Mesendoderm (in vitro differentiated cells): ENCODE measurements at regions not wholly inside any gene's neighbourhood (a gene's known extent, or its start where the extent isn't known, plus 50 kb on each side); places are given as distances from the start of the nearest gene placed in this dataset.

Experiments
- DNase-seq: peaks from one replicate; pipeline ENCODE4 v3.0.0; 2013
- H2AK5ac ChIP-seq: 2 replicates; pipeline ENCODE4 v1.6.1; 2013; ENCODE audit warnings: low read length, inconsistent platforms
- H2BK120ac ChIP-seq: 2 replicates; pipeline ENCODE4 v1.6.1; 2013; ENCODE audit warnings: low read depth, mild to moderate bottlenecking, low read length, moderate library complexity, mixed read lengths
- H2BK15ac ChIP-seq: replicated peaks from 2 replicates; pipeline ENCODE4 v1.6.1; 2013; ENCODE audit warnings: low read depth, mild to moderate bottlenecking, moderate library complexity
- H2BK5ac ChIP-seq: 2 replicates; pipeline ENCODE4 v1.6.1; 2013; ENCODE audit warnings: low read length, inconsistent platforms
- H3K18ac ChIP-seq: 2 replicates; pipeline ENCODE4 v1.6.1; 2013; ENCODE audit warnings: mild to moderate bottlenecking, low read length, mixed read lengths
- H3K23ac ChIP-seq: one replicate; pipeline ENCODE4 v1.6.1; 2013; ENCODE audit warnings: low read length
- H3K27ac ChIP-seq: 2 replicates; pipeline ENCODE4 v1.5.1; 2013; ENCODE audit warnings: low read depth, mild to moderate bottlenecking, inconsistent platforms, low read length, moderate library complexity
- H3K27me3 ChIP-seq: 2 replicates; pipeline ENCODE4 v1.6.1; 2013; ENCODE audit warnings: low read length, control low read depth, mild to moderate bottlenecking, inconsistent platforms; ENCODE audit not compliant: insufficient read depth, poor library complexity
- H3K36me3 ChIP-seq: 2 replicates; pipeline ENCODE4 v1.6.1; 2013; ENCODE audit warnings: low read length, inconsistent platforms; ENCODE audit not compliant: control insufficient read depth, insufficient read depth
- H3K4ac ChIP-seq: one replicate; pipeline ENCODE4 v1.6.1; 2013; ENCODE audit warnings: low read depth, mild to moderate bottlenecking, low read length, moderate library complexity
- H3K4me1 ChIP-seq: 2 replicates; pipeline ENCODE4 v1.6.1; 2013; ENCODE audit warnings: low read depth, low read length, inconsistent platforms; ENCODE audit not compliant: control insufficient read depth
- H3K4me2 ChIP-seq: 2 replicates; pipeline ENCODE4 v1.6.1; 2013; ENCODE audit warnings: low read length
- H3K4me3 ChIP-seq: 2 replicates; pipeline ENCODE4 v1.5.1; 2013; ENCODE audit warnings: mild to moderate bottlenecking, low read length
- H3K56ac ChIP-seq: one replicate; pipeline ENCODE4 v1.6.1; 2013; ENCODE audit warnings: low read length
- H3K79me1 ChIP-seq: 2 replicates; pipeline ENCODE4 v1.6.1; 2013; ENCODE audit warnings: low read length, inconsistent platforms
- H3K79me2 ChIP-seq: 2 replicates; pipeline ENCODE4 v1.6.1; 2013; ENCODE audit warnings: mild to moderate bottlenecking, low read length; ENCODE audit not compliant: control insufficient read depth, insufficient read depth
- H3K9ac ChIP-seq: 2 replicates; pipeline ENCODE4 v1.6.1; 2013; ENCODE audit warnings: low read length, inconsistent platforms
- H4K5ac ChIP-seq: one replicate; pipeline ENCODE4 v1.6.1; 2013; ENCODE audit warnings: low read length
- H4K8ac ChIP-seq: one replicate; pipeline ENCODE4 v1.6.1; 2013; ENCODE audit warnings: low read depth, mild to moderate bottlenecking, control low read depth, low read length, moderate library complexity
- WGBS: extraction: QIAGEN DNeasy Blood & Tissue Kit; methylation state at CpG from one replicate; pipeline ENCODE4 v1.1.7; 2013; ENCODE audit warnings: low lambda C conversion rate, missing lambda C conversion rate; ENCODE audit not compliant: insufficient coverage; ENCODE audit errors: extremely low coverage; 5-methylcytosine and 5-hydroxymethylcytosine counted together

DNA sequence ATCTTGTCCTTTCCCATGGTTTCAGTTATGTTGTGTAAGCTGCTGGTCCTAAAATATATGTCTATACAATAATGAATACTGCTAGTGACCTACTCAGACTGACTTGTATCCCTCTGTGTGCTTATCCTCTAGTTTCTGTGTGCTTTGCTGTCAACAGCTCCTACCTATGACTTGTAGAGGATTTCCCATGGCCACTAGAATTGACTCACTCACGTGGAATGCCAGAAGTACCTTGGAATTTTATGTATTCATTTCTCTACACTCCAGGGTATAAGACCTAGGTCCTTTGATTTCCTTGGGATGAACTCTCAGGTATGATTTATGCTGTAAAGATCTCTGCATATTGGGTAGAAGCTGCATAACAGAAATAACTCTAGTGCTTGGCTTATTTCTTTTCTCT lies 279.9 kb upstream of the SLIT2 start:
- H3K4me1 ChIP-seq = no peaks in the 10 kb centered on the region
- H3K4me3 ChIP-seq = no peak overlapping the region
- no peak overlapping the region for H3K23ac ChIP-seq
- no peak overlapping the region for H2BK5ac ChIP-seq
- no peak overlapping the region for H3K4me2 ChIP-seq
- H3K79me2 ChIP-seq = no peaks in the 10 kb centered on the region
- no peak overlapping the region for H2BK120ac ChIP-seq
- no peak overlapping the region for H2BK15ac ChIP-seq
- H3K18ac ChIP-seq = no peak overlapping the region
- no peak overlapping the region for H3K27ac ChIP-seq
- no CpG with 5 or more reads among the region's 1 CpG for WGBS
- H3K4ac ChIP-seq = no peak overlapping the region
- peak; percentile 71 for DNase-seq
- no peak overlapping the region for H4K8ac ChIP-seq
- H4K5ac ChIP-seq = no peak overlapping the region
- no peak overlapping the region for H2AK5ac ChIP-seq
- H3K9ac ChIP-seq = no peak overlapping the region
- H3K56ac ChIP-seq = no peak overlapping the region
- H3K79me1 ChIP-seq = no peaks in the 10 kb centered on the region
- H3K27me3 ChIP-seq = no peaks in the 10 kb centered on the region
- no peaks in the 10 kb centered on the region for H3K36me3 ChIP-seq

GRCh38 chr4:19969492-19969891 lies 282.2 kb upstream of the SLIT2 start:
- no peak overlapping the region for H3K4me2 ChIP-seq
- no peak overlapping the region for H4K5ac ChIP-seq
- H3K27ac ChIP-seq = no peak overlapping the region
- no peak overlapping the region for H3K23ac ChIP-seq
- H3K4me1 ChIP-seq = no peaks in the 10 kb centered on the region
- H4K8ac ChIP-seq = no peak overlapping the region
- no peak overlapping the region for H2BK15ac ChIP-seq
- H3K4me3 ChIP-seq = no peak overlapping the region
- DNase-seq = peak; percentile 30
- no CpG with 5 or more reads among the region's 2 CpGs for WGBS
- no peaks in the 10 kb centered on the region for H3K79me2 ChIP-seq
- H3K4ac ChIP-seq = no peak overlapping the region
- H3K18ac ChIP-seq = no peak overlapping the region
- no peaks in the 10 kb centered on the region for H3K79me1 ChIP-seq
- H2AK5ac ChIP-seq = no peak overlapping the region
- no peaks in the 10 kb centered on the region for H3K27me3 ChIP-seq
- H2BK120ac ChIP-seq = no peak overlapping the region
- H3K9ac ChIP-seq = no peak overlapping the region
- no peaks in the 10 kb centered on the region for H3K36me3 ChIP-seq
- H3K56ac ChIP-seq = no peak overlapping the region
- H2BK5ac ChIP-seq = no peak overlapping the region

GRCh38 chr4:19961091-19961490 lies 290.6 kb upstream of the SLIT2 start:
- H2BK5ac ChIP-seq = no peak overlapping the region
- H4K8ac ChIP-seq = no peak overlapping the region
- no peak overlapping the region for H3K4ac ChIP-seq
- no peaks in the 10 kb centered on the region for H3K4me1 ChIP-seq
- DNase-seq = no peak
- no peaks in the 10 kb centered on the region for H3K79me1 ChIP-seq
- no peak overlapping the region for H3K27ac ChIP-seq
- H3K79me2 ChIP-seq = no peaks in the 10 kb centered on the region
- H2BK120ac ChIP-seq = no peak overlapping the region
- H3K56ac ChIP-seq = no peak overlapping the region
- H3K18ac ChIP-seq = no peak overlapping the region
- H3K23ac ChIP-seq = no peak overlapping the region
- H2AK5ac ChIP-seq = no peak overlapping the region
- H4K5ac ChIP-seq = no peak overlapping the region
- no peak overlapping the region for H3K4me3 ChIP-seq
- WGBS = no CpG with 5 or more reads among the region's 1 CpG
- no peaks in the 10 kb centered on the region for H3K27me3 ChIP-seq
- H2BK15ac ChIP-seq = no peak overlapping the region
- no peaks in the 10 kb centered on the region for H3K36me3 ChIP-seq
- no peak overlapping the region for H3K9ac ChIP-seq
- H3K4me2 ChIP-seq = no peak overlapping the region

- no peak overlapping the region for H4K5ac ChIP-seq
- no peaks in the 10 kb centered on the region for H3K36me3 ChIP-seq
- DNase-seq = no peak
- H3K9ac ChIP-seq = no peak overlapping the region
- no peak overlapping the region for H3K18ac ChIP-seq
- no peak overlapping the region for H3K4me2 ChIP-seq
- no peak overlapping the region for H3K27ac ChIP-seq
- no peak overlapping the region for H3K4me3 ChIP-seq
- H3K56ac ChIP-seq = no peak overlapping the region
- H3K4ac ChIP-seq = no peak overlapping the region
- no peaks in the 10 kb centered on the region for H3K27me3 ChIP-seq
- no peak overlapping the region for H2BK15ac ChIP-seq
- no peak overlapping the region for H2BK120ac ChIP-seq
- no peak overlapping the region for H3K23ac ChIP-seq
- H3K79me1 ChIP-seq = no peaks in the 10 kb centered on the region
- H4K8ac ChIP-seq = no peak overlapping the region
- H2BK5ac ChIP-seq = no peak overlapping the region
- H2AK5ac ChIP-seq = no peak overlapping the region
- H3K79me2 ChIP-seq = no peaks in the 10 kb centered on the region
- H3K4me1 ChIP-seq = no peaks in the 10 kb centered on the region
- WGBS = no CpG with 5 or more reads among the region's 2 CpGs
These were observed 292.9 kb upstream of the SLIT2 start for GRCh38 chr4:19958848-19959247.

GRCh38 chr4:19947349-19947748 lies 304.4 kb upstream of the SLIT2 start:
- Histone ChIP-seq H3K27ac (no peak overlapping the region), H3K79me2 (no peaks in the 10 kb centered on the region), H4K5ac (no peak overlapping the region), H3K18ac (no peak overlapping the region), H3K79me1 (no peaks in the 10 kb centered on the region), H3K4me2 (no peak overlapping the region), H4K8ac (no peak overlapping the region), H3K56ac (no peak overlapping the region), H2BK120ac (no peak overlapping the region), H3K4ac (no peak overlapping the region), H3K27me3 (no peaks in the 10 kb centered on the region), H3K4me3 (no peak overlapping the region), H3K36me3 (no peaks in the 10 kb centered on the region), H2AK5ac (no peak overlapping the region), H3K9ac (no peak overlapping the region), H2BK5ac (no peak overlapping the region), H2BK15ac (no peak overlapping the region), H3K23ac (no peak overlapping the region), H3K4me1 (peaks cover 4% of the 10 kb centered on the region)
- DNase-seq = no peak
- no CpG with 5 or more reads among the region's 1 CpG for WGBS

DNA sequence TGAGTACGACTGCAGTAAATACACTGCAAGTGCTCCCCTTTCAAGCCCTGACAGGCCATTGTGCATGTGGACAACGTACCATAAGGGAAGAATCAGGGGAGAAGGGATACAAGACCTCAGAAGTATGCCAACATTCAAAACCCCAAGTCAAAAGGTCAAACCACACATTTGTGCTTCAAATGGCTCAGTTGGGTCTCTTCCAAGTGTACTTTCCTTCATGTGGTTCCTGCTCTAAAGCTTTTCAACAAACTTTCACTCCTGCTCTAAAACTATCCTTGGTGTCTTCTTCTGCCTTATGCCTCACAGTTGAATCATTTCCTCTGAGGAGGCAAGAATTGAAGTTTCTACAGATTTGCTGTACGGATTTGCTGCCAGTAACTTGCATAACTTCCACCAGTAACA lies 305.7 kb upstream of the SLIT2 start:
- H3K4me3 ChIP-seq = no peak overlapping the region
- H3K27me3 ChIP-seq = no peaks in the 10 kb centered on the region
- H2BK5ac ChIP-seq = no peak overlapping the region
- no peak overlapping the region for H3K27ac ChIP-seq
- H3K36me3 ChIP-seq = no peaks in the 10 kb centered on the region
- peaks cover 4% of the 10 kb centered on the region for H3K4me1 ChIP-seq
- no peak overlapping the region for H3K9ac ChIP-seq
- H4K8ac ChIP-seq = no peak overlapping the region
- no peak overlapping the region for H2BK15ac ChIP-seq
- H3K18ac ChIP-seq = no peak overlapping the region
- H3K79me2 ChIP-seq = no peaks in the 10 kb centered on the region
- no peak overlapping the region for H2AK5ac ChIP-seq
- no peak overlapping the region for H2BK120ac ChIP-seq
- no peaks in the 10 kb centered on the region for H3K79me1 ChIP-seq
- H3K23ac ChIP-seq = no peak overlapping the region
- no peak overlapping the region for H3K56ac ChIP-seq
- DNase-seq = no peak
- WGBS = no CpG with 5 or more reads among the region's 3 CpGs
- H3K4me2 ChIP-seq = no peak overlapping the region
- no peak overlapping the region for H4K5ac ChIP-seq
- no peak overlapping the region for H3K4ac ChIP-seq
